Liver (tissue), 8 donors: ENCODE measurements at regions not wholly inside any gene's neighbourhood (a gene's known extent, or its start where the extent isn't known, plus 50 kb on each side); places are given as distances from the start of the nearest gene placed in this dataset.

Experiments
- DNase-seq: peaks from one replicate; pipeline ENCODE4 v3.0.0-alpha.2; 2017; ENCODE audit warnings: low spot score
- H3K27ac ChIP-seq, 2 donors: one replicate each; pipeline ENCODE4 v1.7.0; 2013; ENCODE audit warnings: inconsistent platforms in 2 of 2, low read length in 2 of 2, control low read depth in 1 of 2, low read depth in 1 of 2, mild to moderate bottlenecking in 1 of 2
- H3K27me3 ChIP-seq, 4 donors: one replicate each; pipeline versions ENCODE4 v1.6.1 to v1.7.0; 2013; ENCODE audit warnings: low read length in 3 of 4, inconsistent platforms in 1 of 4, mild to moderate bottlenecking in 1 of 4, moderate library complexity in 1 of 4; ENCODE audit not compliant: control insufficient read depth in 4 of 4, insufficient read depth in 4 of 4
- H3K36me3 ChIP-seq, 4 donors: one replicate each; pipeline versions ENCODE4 v1.6.1 to v1.7.0; 2013; ENCODE audit warnings: low read length in 3 of 4, mild to moderate bottlenecking in 3 of 4, low read depth in 1 of 4, moderate library complexity in 1 of 4; ENCODE audit not compliant: control insufficient read depth in 4 of 4, insufficient read depth in 3 of 4
- H3K4me1 ChIP-seq, 4 donors: one replicate each; pipeline versions ENCODE4 v1.6.1 to v1.7.0; 2013; ENCODE audit warnings: low read length in 3 of 4, mild to moderate bottlenecking in 3 of 4, moderate library complexity in 1 of 4; ENCODE audit not compliant: control insufficient read depth in 4 of 4, insufficient read depth in 4 of 4
- H3K4me3 ChIP-seq, 3 donors: one replicate each; pipeline versions ENCODE4 v1.6.1 to v1.7.0; 2013; ENCODE audit warnings: low read length in 3 of 3, control low read depth in 1 of 3, low read depth in 1 of 3, mild to moderate bottlenecking in 1 of 3
- H3K9ac ChIP-seq, 2 donors: one replicate each; pipeline ENCODE4 v1.7.0; 2013; ENCODE audit warnings: low read length in 2 of 2, mild to moderate bottlenecking in 2 of 2, moderate library complexity in 2 of 2, control low read depth in 1 of 2, low read depth in 1 of 2
- H3K9me3 ChIP-seq, 4 donors: one replicate each; pipeline versions ENCODE4 v1.6.1 to v1.7.0; 2013; ENCODE audit warnings: low read length in 3 of 4; ENCODE audit not compliant: control insufficient read depth in 4 of 4
- EGR1 ChIP-seq, 2 donors: IDR thresholded peaks; 2 replicates each; pipeline ENCODE4 v1.6.1; 2016 to 2018; ENCODE audit warnings: antibody characterized with exemption in 2 of 2, low read depth in 2 of 2
- FOXA1 ChIP-seq: IDR thresholded peaks from 2 replicates; pipeline ENCODE4 v1.6.1; 2016; ENCODE audit warnings: antibody characterized with exemption
- FOXA2 ChIP-seq: IDR thresholded peaks from 2 replicates; pipeline ENCODE4 v1.6.1; 2016; ENCODE audit warnings: antibody characterized with exemption
- GABPA ChIP-seq, 2 donors: IDR thresholded peaks in 1 of 2; conservative IDR thresholded peaks in 1 of 2; 2 replicates each; pipeline ENCODE4 v1.6.1; 2016; ENCODE audit warnings: antibody characterized with exemption in 2 of 2, mild to moderate bottlenecking in 1 of 2, moderate library complexity in 1 of 2
- HNF4A ChIP-seq, 2 donors: conservative IDR thresholded peaks; 2 replicates each; pipeline ENCODE4 v1.6.1; 2016; ENCODE audit warnings: antibody characterized with exemption in 2 of 2, mild to moderate bottlenecking in 2 of 2
- HNF4G ChIP-seq: IDR thresholded peaks from 2 replicates; pipeline ENCODE4 v1.6.1; 2016; ENCODE audit warnings: antibody characterized with exemption
- NR2F2 ChIP-seq: IDR thresholded peaks from 2 replicates; pipeline ENCODE4 v1.6.1; 2016; ENCODE audit warnings: antibody characterized with exemption
- RXRA ChIP-seq, 2 donors: IDR thresholded peaks; 2 replicates each; pipeline ENCODE4 v1.6.1; 2017 to 2018; ENCODE audit warnings: antibody characterized with exemption in 2 of 2, mild to moderate bottlenecking in 1 of 2
- SP1 ChIP-seq: IDR thresholded peaks from 2 replicates; pipeline ENCODE4 v1.6.1; 2018; ENCODE audit warnings: antibody characterized with exemption, mild to moderate bottlenecking
- TAF1 ChIP-seq: conservative IDR thresholded peaks from 2 replicates; pipeline ENCODE4 v1.6.1; 2016; ENCODE audit warnings: antibody characterized with exemption, mild to moderate bottlenecking
- YY1 ChIP-seq: IDR thresholded peaks from 2 replicates; pipeline ENCODE4 v1.6.1; 2016; ENCODE audit warnings: antibody characterized with exemption, mild to moderate bottlenecking
- WGBS: extraction: QIAGEN DNeasy Blood & Tissue Kit; methylation state at CpG from one replicate; pipeline ENCODE4 v1.1.7; 2013; 5-methylcytosine and 5-hydroxymethylcytosine counted together
- TF ChIP-seq, protein P1 (sequence below): IDR thresholded peaks from 2 replicates; pipeline ENCODE4 v1.6.1; 2016; ENCODE audit warnings: antibody characterized with exemption
- TF ChIP-seq, protein P2 (sequence below): fragments of 150-350 bp; IDR thresholded peaks from 2 replicates; pipeline ENCODE4 v1.5.1; 2017; ENCODE audit warnings: improper control_type of control experiment, low read depth, low read length; ENCODE audit not compliant: missing input control
- TF ChIP-seq, protein P3 (sequence below): IDR thresholded peaks from 2 replicates; pipeline ENCODE4 v1.6.1; 2016; ENCODE audit warnings: antibody characterized with exemption, mild to moderate bottlenecking
- TF ChIP-seq, protein P4 (sequence below): IDR thresholded peaks from 2 replicates; pipeline ENCODE4 v1.6.1; 2016; ENCODE audit warnings: antibody characterized with exemption
- donor health status: healthy.
- donor health status: healthy.
- donor health status: healthy.
- donor health status: healthy.
- donor health status: healthy.

DNA sequence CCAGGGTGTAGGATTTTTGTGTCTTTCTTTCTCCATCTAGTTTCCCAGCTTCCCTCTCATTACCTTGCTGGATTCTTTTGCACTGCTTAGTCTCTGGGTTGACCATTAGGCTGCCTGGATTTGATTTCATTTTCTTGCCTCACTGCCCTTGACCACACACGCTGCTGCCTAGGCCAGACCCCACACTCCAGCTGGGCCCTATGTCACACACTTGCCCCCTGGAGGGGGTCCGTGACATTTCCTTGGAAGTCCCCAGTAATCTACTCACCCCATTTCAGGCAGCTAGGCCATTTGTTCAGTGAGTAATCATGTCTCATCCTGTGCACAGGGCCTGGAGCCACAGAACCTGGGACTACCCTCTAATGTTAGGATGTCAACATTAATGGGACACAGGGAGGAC is 81.9 kb upstream of the SPON1 start:
- Histone ChIP-seq H3K9me3 (no peaks in the 10 kb centered on the region), H3K4me3 (no peak overlapping the region), H3K36me3 (no peaks in the 10 kb centered on the region), H3K27ac (no peak overlapping the region), H3K27me3 (no peaks in the 10 kb centered on the region), H3K4me1 (no peaks in the 10 kb centered on the region), H3K9ac (no peak overlapping the region)
- no peak for DNase-seq
- WGBS: 95% methylated on average over 2 of the region's 2 CpGs
- TF ChIP-seq GABPA (IDR thresholded peaks at IDR 0.05 in 1 of 2, conservative IDR thresholded peaks at IDR 0.05 in 1 of 2): no peak
- no peak for TF ChIP-seq YY1
- no peak for TF ChIP-seq FOXA2
- no peak for TF ChIP-seq NR2F2
- TF ChIP-seq TAF1: no peak
- TF ChIP-seq HNF4G: no peak
- no peak for TF ChIP-seq FOXA1
- TF ChIP-seq, protein P1, sequence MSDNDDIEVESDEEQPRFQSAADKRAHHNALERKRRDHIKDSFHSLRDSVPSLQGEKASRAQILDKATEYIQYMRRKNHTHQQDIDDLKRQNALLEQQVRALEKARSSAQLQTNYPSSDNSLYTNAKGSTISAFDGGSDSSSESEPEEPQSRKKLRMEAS: no peak
- no peak for TF ChIP-seq EGR1 (IDR thresholded peaks at IDR 0.05; ENCODE audit: low read depth in 2 of 2)
- TF ChIP-seq, protein P2, sequence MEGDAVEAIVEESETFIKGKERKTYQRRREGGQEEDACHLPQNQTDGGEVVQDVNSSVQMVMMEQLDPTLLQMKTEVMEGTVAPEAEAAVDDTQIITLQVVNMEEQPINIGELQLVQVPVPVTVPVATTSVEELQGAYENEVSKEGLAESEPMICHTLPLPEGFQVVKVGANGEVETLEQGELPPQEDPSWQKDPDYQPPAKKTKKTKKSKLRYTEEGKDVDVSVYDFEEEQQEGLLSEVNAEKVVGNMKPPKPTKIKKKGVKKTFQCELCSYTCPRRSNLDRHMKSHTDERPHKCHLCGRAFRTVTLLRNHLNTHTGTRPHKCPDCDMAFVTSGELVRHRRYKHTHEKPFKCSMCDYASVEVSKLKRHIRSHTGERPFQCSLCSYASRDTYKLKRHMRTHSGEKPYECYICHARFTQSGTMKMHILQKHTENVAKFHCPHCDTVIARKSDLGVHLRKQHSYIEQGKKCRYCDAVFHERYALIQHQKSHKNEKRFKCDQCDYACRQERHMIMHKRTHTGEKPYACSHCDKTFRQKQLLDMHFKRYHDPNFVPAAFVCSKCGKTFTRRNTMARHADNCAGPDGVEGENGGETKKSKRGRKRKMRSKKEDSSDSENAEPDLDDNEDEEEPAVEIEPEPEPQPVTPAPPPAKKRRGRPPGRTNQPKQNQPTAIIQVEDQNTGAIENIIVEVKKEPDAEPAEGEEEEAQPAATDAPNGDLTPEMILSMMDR: no peak
- TF ChIP-seq, protein P3, sequence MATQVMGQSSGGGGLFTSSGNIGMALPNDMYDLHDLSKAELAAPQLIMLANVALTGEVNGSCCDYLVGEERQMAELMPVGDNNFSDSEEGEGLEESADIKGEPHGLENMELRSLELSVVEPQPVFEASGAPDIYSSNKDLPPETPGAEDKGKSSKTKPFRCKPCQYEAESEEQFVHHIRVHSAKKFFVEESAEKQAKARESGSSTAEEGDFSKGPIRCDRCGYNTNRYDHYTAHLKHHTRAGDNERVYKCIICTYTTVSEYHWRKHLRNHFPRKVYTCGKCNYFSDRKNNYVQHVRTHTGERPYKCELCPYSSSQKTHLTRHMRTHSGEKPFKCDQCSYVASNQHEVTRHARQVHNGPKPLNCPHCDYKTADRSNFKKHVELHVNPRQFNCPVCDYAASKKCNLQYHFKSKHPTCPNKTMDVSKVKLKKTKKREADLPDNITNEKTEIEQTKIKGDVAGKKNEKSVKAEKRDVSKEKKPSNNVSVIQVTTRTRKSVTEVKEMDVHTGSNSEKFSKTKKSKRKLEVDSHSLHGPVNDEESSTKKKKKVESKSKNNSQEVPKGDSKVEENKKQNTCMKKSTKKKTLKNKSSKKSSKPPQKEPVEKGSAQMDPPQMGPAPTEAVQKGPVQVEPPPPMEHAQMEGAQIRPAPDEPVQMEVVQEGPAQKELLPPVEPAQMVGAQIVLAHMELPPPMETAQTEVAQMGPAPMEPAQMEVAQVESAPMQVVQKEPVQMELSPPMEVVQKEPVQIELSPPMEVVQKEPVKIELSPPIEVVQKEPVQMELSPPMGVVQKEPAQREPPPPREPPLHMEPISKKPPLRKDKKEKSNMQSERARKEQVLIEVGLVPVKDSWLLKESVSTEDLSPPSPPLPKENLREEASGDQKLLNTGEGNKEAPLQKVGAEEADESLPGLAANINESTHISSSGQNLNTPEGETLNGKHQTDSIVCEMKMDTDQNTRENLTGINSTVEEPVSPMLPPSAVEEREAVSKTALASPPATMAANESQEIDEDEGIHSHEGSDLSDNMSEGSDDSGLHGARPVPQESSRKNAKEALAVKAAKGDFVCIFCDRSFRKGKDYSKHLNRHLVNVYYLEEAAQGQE: no peak
- no peak for TF ChIP-seq HNF4A (conservative IDR thresholded peaks at IDR 0.05)
- TF ChIP-seq, protein P4, sequence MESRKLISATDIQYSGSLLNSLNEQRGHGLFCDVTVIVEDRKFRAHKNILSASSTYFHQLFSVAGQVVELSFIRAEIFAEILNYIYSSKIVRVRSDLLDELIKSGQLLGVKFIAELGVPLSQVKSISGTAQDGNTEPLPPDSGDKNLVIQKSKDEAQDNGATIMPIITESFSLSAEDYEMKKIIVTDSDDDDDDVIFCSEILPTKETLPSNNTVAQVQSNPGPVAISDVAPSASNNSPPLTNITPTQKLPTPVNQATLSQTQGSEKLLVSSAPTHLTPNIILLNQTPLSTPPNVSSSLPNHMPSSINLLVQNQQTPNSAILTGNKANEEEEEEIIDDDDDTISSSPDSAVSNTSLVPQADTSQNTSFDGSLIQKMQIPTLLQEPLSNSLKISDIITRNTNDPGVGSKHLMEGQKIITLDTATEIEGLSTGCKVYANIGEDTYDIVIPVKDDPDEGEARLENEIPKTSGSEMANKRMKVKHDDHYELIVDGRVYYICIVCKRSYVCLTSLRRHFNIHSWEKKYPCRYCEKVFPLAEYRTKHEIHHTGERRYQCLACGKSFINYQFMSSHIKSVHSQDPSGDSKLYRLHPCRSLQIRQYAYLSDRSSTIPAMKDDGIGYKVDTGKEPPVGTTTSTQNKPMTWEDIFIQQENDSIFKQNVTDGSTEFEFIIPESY: no peak

DNA sequence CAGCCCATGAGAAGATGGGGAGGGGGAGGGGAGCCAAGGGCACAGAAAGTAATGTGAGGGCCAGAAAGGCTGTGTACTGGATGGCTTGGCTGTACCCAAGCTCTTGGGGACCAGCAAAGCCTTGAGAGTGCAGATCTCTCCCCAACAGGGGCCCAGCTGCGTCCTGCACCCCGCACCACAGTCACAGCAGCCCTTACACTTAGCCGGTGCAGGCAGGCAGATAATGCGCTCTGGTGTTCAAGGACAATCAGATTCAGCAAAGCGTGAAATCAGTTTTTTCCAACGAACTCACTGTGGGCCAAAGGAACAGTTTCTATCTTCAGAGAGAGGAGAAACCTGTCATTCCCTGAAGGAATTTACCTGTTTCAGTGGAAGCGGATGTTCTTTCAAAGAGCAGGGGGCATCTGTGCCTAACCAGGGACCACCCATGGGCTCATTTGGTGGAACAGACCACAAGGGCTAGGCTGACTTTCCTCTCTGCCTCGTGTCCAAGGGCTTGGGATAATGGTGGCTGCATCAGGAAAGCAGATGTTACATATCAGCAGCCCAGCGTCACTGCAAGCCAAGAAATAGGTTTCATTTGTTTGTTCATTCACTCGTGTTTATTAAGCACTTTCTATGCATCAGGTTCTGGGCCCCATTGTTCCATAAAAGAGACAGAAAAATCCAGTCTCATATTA is 81.2 kb upstream of the SPON1 start:
- Histone ChIP-seq H3K27ac (no peak overlapping the region), H3K36me3 (no peaks in the 10 kb centered on the region), H3K9me3 (no peaks in the 10 kb centered on the region), H3K27me3 (no peaks in the 10 kb centered on the region), H3K4me3 (no peak overlapping the region), H3K4me1 (no peaks in the 10 kb centered on the region), H3K9ac (no peak overlapping the region)
- no peak for DNase-seq
- WGBS: 85% methylated on average over 10 of the region's 10 CpGs
- TF ChIP-seq SP1 (no peak), EGR1 (IDR thresholded peaks at IDR 0.05; ENCODE audit: low read depth in 2 of 2) (no peak), TAF1 (no peak), YY1 (no peak), NR2F2 (no peak), RXRA (IDR thresholded peaks at IDR 0.05) (no peak)
- TF ChIP-seq, protein P2: no peak
- TF ChIP-seq, protein P4: no peak
- TF ChIP-seq, protein P3: no peak
